ENCODE measurements at regions not wholly inside any gene's neighbourhood (a gene's known extent, or its start where the extent isn't known, plus 50 kb on each side); places are given as distances from the start of the nearest gene placed in this dataset.

DNA sequence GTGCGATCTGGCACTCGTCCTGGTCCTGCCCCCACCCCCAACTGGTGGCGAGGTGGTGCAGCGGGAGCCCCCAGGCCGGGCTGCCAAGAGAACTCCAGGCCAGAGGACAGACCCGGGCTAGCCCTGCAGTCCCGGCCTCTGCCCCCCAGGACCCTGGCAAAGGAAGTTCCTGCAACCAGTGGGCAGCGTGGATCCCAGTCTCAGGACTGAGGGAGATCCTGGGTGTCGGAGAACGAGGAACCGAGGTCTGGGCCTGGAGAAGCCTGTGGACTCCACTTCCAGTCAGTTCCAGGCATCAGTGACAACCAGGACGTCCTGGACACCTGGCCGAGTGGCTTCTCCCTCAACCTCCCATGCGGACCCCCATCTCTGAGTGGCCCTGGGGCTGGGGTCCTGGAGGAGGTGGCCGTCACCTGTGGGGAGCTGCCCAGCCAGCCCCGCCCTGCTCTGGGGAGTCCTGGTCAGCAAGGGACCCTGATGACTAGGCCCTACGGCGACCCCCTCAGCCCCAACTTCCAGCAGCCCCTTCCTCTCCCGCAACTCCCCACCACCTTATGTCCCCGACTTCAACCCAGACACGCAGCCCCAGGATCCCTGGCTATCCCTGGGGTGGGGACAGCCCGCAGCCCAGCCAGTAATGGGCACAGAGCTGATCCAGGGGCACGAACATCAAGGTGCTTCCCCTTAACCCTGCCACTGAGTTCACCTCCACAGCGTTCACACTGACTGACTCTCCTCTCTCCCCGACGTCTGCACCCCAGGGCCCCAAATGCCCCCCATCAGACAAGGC, 53.7 kb upstream of the NKX1-1 start:
- no peak for DNase-seq

- DNase-seq = no peak
Measured at GRCh38 chr4:1459081-1459721, 53.0 kb upstream of the NKX1-1 start.

- DNase-seq = no peak
Measured at GRCh38 chr4:1458581-1458980, 52.3 kb upstream of the NKX1-1 start.
